ENCODE measurements at regions not wholly inside any gene's neighbourhood (a gene's known extent, or its start where the extent isn't known, plus 50 kb on each side); places are given as distances from the start of the nearest gene placed in this dataset.

DNA sequence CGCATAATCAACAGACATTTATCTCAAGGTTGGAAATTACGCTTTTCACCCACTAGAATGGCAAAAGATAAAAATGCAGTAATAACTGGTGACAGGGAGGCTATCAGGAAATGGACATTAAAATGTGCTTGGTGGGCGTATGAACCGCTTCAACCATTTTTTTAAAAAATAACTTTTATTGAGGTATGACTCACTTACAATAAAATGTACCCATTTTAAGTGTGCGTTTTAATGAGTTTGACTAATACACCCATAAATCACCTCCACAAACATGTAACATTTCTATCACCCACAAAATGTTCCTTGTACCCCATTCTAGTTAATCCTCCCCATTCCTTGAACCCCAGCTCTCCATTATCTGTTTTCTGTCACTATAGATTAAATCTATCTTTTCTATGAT is 96.8 kb downstream of the IYD start:
- Histone ChIP-seq H2AFZ (ENCODE audit: low read length) (no peak overlapping the region), H3K4me2 (ENCODE audit: low read depth, low read length) (no peak overlapping the region), H3K9me3 (ENCODE audit: low read length) (no peaks in the 10 kb centered on the region), H3K36me3 (replicated peaks in 1 of 2; ENCODE audit: control insufficient read depth in 1 of 2, insufficient read depth in 2 of 2, low read length in 2 of 2) (no peaks in the 10 kb centered on the region), H3K4me1 (ENCODE audit: insufficient read depth, low read length) (no peaks in the 10 kb centered on the region), H3K79me2 (ENCODE audit: insufficient read depth, low read length) (no peaks in the 10 kb centered on the region), H3K4me3 (replicated peaks in 1 of 3; ENCODE audit: insufficient read depth in 1 of 3, low read depth in 2 of 3, low read length in 3 of 3) (no peak overlapping the region), H4K20me1 (ENCODE audit: insufficient read depth, low read length) (no peaks in the 10 kb centered on the region), H3K27me3 (ENCODE audit: control insufficient read depth in 1 of 2, insufficient read depth in 2 of 2, low read length in 2 of 2) (no peaks in the 10 kb centered on the region), H3K27ac (ENCODE audit: extremely low read length, insufficient read depth, low read length) (no peak overlapping the region), H3K9ac (ENCODE audit: insufficient read depth, low read depth, low read length) (no peak overlapping the region)
- BruUV-seq (replicated peaks), result no TSS peak
- TF ChIP-seq JUND (CRISPR knock-in tag; IDR thresholded peaks at IDR 0.05) (no peak), ETV5 (CRISPR knock-in tag; IDR thresholded peaks at IDR 0.05; ENCODE audit: borderline replicate concordance) (no peak), ZBTB21 (CRISPR knock-in tag; IDR thresholded peaks at IDR 0.05) (no peak), RXRB (CRISPR knock-in tag; IDR thresholded peaks at IDR 0.05; ENCODE audit: borderline replicate concordance) (no peak), HES4 (CRISPR knock-in tag; IDR thresholded peaks at IDR 0.05; ENCODE audit: borderline replicate concordance) (no peak), PLSCR1 (CRISPR knock-in tag; IDR thresholded peaks at IDR 0.05; ENCODE audit: borderline replicate concordance) (no peak), ARID2 (CRISPR knock-in tag; IDR thresholded peaks at IDR 0.05; ENCODE audit: borderline replicate concordance) (no peak), TERF1 (CRISPR knock-in tag; IDR thresholded peaks at IDR 0.05) (no peak), PHF5A (CRISPR knock-in tag; IDR thresholded peaks at IDR 0.05; ENCODE audit: low read depth, unreplicated experiment) (no peak)
- TF ChIP-seq, protein P1, sequence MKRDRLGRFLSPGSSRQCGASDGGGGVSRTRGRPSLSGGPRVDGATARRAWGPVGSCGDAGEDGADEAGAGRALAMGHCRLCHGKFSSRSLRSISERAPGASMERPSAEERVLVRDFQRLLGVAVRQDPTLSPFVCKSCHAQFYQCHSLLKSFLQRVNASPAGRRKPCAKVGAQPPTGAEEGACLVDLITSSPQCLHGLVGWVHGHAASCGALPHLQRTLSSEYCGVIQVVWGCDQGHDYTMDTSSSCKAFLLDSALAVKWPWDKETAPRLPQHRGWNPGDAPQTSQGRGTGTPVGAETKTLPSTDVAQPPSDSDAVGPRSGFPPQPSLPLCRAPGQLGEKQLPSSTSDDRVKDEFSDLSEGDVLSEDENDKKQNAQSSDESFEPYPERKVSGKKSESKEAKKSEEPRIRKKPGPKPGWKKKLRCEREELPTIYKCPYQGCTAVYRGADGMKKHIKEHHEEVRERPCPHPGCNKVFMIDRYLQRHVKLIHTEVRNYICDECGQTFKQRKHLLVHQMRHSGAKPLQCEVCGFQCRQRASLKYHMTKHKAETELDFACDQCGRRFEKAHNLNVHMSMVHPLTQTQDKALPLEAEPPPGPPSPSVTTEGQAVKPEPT (CRISPR knock-in tag; IDR thresholded peaks at IDR 0.05; ENCODE audit: low read depth), result no peak
- TF ChIP-seq, protein P2, sequence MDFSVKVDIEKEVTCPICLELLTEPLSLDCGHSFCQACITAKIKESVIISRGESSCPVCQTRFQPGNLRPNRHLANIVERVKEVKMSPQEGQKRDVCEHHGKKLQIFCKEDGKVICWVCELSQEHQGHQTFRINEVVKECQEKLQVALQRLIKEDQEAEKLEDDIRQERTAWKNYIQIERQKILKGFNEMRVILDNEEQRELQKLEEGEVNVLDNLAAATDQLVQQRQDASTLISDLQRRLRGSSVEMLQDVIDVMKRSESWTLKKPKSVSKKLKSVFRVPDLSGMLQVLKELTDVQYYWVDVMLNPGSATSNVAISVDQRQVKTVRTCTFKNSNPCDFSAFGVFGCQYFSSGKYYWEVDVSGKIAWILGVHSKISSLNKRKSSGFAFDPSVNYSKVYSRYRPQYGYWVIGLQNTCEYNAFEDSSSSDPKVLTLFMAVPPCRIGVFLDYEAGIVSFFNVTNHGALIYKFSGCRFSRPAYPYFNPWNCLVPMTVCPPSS (IDR thresholded peaks at IDR 0.05), result no peak
- TF ChIP-seq, protein P3, sequence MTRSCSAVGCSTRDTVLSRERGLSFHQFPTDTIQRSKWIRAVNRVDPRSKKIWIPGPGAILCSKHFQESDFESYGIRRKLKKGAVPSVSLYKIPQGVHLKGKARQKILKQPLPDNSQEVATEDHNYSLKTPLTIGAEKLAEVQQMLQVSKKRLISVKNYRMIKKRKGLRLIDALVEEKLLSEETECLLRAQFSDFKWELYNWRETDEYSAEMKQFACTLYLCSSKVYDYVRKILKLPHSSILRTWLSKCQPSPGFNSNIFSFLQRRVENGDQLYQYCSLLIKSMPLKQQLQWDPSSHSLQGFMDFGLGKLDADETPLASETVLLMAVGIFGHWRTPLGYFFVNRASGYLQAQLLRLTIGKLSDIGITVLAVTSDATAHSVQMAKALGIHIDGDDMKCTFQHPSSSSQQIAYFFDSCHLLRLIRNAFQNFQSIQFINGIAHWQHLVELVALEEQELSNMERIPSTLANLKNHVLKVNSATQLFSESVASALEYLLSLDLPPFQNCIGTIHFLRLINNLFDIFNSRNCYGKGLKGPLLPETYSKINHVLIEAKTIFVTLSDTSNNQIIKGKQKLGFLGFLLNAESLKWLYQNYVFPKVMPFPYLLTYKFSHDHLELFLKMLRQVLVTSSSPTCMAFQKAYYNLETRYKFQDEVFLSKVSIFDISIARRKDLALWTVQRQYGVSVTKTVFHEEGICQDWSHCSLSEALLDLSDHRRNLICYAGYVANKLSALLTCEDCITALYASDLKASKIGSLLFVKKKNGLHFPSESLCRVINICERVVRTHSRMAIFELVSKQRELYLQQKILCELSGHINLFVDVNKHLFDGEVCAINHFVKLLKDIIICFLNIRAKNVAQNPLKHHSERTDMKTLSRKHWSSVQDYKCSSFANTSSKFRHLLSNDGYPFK (CRISPR knock-in tag; IDR thresholded peaks at IDR 0.05; ENCODE audit: borderline replicate concordance), result no peak
- intact Hi-C loops (cut with micrococcal nuclease; ENCODE audit: unreplicated experiment), result no loop called here
- ChIA-PET POLR2A (no interaction called here), CTCF (ENCODE audit: low intra/inter-chr PET ratio, low total read pairs) (no interaction called here)
- FAIRE-seq (no peak), DNase-seq (ENCODE audit: low spot score) (no peak), ATAC-seq (no peak)
- in situ Hi-C loops (cut with HindIII; ENCODE audit: extremely low pct_ligation_motif_present, low pct_unique_long_range_greater_than_20kb), result no loop called here
- WGBS (ENCODE audit: low lambda C conversion rate), result 58% methylated on average over 5 of the region's 5 CpGs

Measured in HepG2 (cell line).